ENCODE measurements at regions not wholly inside any gene's neighbourhood (a gene's known extent, or its start where the extent isn't known, plus 50 kb on each side); places are given as distances from the start of the nearest gene placed in this dataset.

DNA sequence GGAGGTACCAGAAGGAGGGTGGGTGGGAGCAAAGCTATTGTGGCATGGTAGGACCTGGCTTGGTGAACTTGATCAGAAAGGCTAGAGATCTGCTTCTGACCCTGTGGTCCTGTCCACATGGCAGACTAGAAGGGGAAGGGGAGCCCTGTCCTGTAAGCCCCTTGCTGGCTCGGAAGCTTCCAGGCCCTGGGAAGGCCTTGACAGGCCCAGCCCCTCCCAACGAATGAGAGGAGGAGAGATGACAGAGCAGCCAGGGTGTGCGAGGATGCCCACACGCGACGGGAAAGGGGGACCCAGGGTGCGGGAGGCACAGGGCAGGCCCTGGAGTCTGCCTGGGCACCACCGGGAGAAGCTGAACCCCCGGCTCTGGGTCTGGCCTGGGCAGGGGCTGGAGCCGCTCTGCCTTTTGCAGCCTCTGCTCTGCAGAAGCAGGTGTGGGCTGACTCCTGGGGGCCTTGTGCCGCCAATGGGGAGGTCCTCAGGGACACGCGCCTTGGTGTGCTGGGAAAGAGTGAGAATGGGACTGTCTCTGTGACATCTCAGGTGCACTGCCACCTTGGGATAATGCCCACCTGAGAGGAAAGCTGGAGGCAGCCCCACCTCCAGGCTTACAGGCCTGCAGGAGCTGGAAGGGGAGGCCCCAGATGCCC, 1447.5 kb downstream of the BRD1 start:
- no peak overlapping the region for H3K4me3 ChIP-seq (ENCODE audit: low read depth, low read length)
- TF ChIP-seq, protein P1, sequence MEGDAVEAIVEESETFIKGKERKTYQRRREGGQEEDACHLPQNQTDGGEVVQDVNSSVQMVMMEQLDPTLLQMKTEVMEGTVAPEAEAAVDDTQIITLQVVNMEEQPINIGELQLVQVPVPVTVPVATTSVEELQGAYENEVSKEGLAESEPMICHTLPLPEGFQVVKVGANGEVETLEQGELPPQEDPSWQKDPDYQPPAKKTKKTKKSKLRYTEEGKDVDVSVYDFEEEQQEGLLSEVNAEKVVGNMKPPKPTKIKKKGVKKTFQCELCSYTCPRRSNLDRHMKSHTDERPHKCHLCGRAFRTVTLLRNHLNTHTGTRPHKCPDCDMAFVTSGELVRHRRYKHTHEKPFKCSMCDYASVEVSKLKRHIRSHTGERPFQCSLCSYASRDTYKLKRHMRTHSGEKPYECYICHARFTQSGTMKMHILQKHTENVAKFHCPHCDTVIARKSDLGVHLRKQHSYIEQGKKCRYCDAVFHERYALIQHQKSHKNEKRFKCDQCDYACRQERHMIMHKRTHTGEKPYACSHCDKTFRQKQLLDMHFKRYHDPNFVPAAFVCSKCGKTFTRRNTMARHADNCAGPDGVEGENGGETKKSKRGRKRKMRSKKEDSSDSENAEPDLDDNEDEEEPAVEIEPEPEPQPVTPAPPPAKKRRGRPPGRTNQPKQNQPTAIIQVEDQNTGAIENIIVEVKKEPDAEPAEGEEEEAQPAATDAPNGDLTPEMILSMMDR (IDR thresholded peaks at IDR 0.05; ENCODE audit: control insufficient read depth, extremely low read depth, insufficient read depth): no peak
- no peak for DNase-seq (ENCODE audit: low read depth)

GRCh38 chr22:48379371-48379770, 1448.3 kb downstream of the BRD1 start:
- H3K4me3 ChIP-seq (ENCODE audit: low read depth, low read length): no peak overlapping the region
- TF ChIP-seq, protein P1 (IDR thresholded peaks at IDR 0.05; ENCODE audit: control insufficient read depth, extremely low read depth, insufficient read depth): no peak
- DNase-seq (ENCODE audit: low read depth): no peak

DNA sequence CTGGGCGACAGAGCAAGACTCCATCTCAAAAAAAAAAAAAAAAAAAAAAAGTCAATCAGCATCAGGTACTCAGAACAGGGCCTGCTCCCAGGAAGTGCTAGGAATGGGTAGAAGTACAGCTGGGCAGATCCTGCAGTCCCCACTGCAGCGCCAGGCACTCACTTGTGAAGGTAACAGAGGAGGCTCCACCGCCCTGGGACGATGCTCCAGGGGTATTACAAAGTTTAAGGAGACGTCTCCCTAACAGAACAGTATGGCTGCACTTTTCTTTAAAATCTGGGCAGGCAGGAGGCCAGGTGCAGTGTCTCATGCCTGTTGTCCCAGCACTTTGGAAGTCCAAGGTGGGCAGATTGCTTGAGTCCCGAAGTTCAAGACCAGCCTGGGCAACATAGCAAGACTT, 1449.0 kb downstream of the BRD1 start:
- DNase-seq (ENCODE audit: low read depth): no peak
- TF ChIP-seq, protein P1 (IDR thresholded peaks at IDR 0.05; ENCODE audit: control insufficient read depth, extremely low read depth, insufficient read depth): no peak
- H3K4me3 ChIP-seq (ENCODE audit: low read depth, low read length): no peak overlapping the region

- no peak overlapping the region for H3K4me3 ChIP-seq (ENCODE audit: low read depth, low read length)
- TF ChIP-seq, protein P1 (IDR thresholded peaks at IDR 0.05; ENCODE audit: control insufficient read depth, extremely low read depth, insufficient read depth): no peak
- DNase-seq (ENCODE audit: low read depth): no peak
Observed at GRCh38 chr22:48376936-48377712, 1450.5 kb downstream of the BRD1 start.

GRCh38 chr22:48376428-48376827, 1451.2 kb downstream of the BRD1 start:
- no peak overlapping the region for H3K4me3 ChIP-seq (ENCODE audit: low read depth, low read length)
- DNase-seq (ENCODE audit: low read depth): no peak
- TF ChIP-seq, protein P1 (IDR thresholded peaks at IDR 0.05; ENCODE audit: control insufficient read depth, extremely low read depth, insufficient read depth): no peak

- DNase-seq (ENCODE audit: low read depth): no peak
- TF ChIP-seq, protein P1 (IDR thresholded peaks at IDR 0.05; ENCODE audit: control insufficient read depth, extremely low read depth, insufficient read depth): no peak
- H3K4me3 ChIP-seq (ENCODE audit: low read depth, low read length): no peak overlapping the region
Observed at GRCh38 chr22:48373626-48374173, 1454.0 kb downstream of the BRD1 start.
